ENCODE measurements at regions not wholly inside any gene's neighbourhood (a gene's known extent, or its start where the extent isn't known, plus 50 kb on each side); places are given as distances from the start of the nearest gene placed in this dataset.

GRCh38 chr3:118228151-118228550 is 806.5 kb downstream of the IGSF11 start:
- no peak overlapping the region for H3K9ac ChIP-seq (ENCODE audit: low read depth, low read length)
- TF ChIP-seq EZH2 (IDR thresholded peaks at IDR 0.05; ENCODE audit: borderline replicate concordance, low read depth, low read length, severe bottlenecking) (no peak), CTCF (IDR thresholded peaks at IDR 0.05; ENCODE audit: borderline replicate concordance, extremely low read depth, low read length, poor library complexity, severe bottlenecking) (no peak)
- H3K79me2 ChIP-seq (ENCODE audit: insufficient read depth, low read length) = no peaks in the 10 kb centered on the region
- no peak overlapping the region for H3K4me2 ChIP-seq (ENCODE audit: insufficient read depth, low read length)
- H3K27ac ChIP-seq (ENCODE audit: low read length) = no peak overlapping the region
- no peak overlapping the region for H2AFZ ChIP-seq (ENCODE audit: low read depth, low read length)
- no peaks in the 10 kb centered on the region for H4K20me1 ChIP-seq (ENCODE audit: insufficient read depth, low read length)
- H3K9me3 ChIP-seq (ENCODE audit: insufficient read depth, low read length, severe bottlenecking) = no peaks in the 10 kb centered on the region
- no peaks in the 10 kb centered on the region for H3K27me3 ChIP-seq (ENCODE audit: insufficient read depth, low read length, poor library complexity)
- DNase-seq (no peak), ATAC-seq (ENCODE audit: insufficient read depth, low read depth) (no peak)
- no peaks in the 10 kb centered on the region for H3K4me1 ChIP-seq (ENCODE audit: insufficient read depth, low read length)
- no peak overlapping the region for H3K4me3 ChIP-seq (ENCODE audit: low read depth in 1 of 2, low read length in 2 of 2)
- no peaks in the 10 kb centered on the region for H3K36me3 ChIP-seq (ENCODE audit: insufficient read depth, low read length)

GRCh38 chr3:118229196-118229595 is 805.5 kb downstream of the IGSF11 start:
- Histone ChIP-seq H3K4me2 (ENCODE audit: insufficient read depth, low read length) (no peak overlapping the region), H3K4me3 (ENCODE audit: low read depth in 1 of 2, low read length in 2 of 2) (no peak overlapping the region), H2AFZ (ENCODE audit: low read depth, low read length) (no peak overlapping the region), H3K4me1 (ENCODE audit: insufficient read depth, low read length) (no peaks in the 10 kb centered on the region), H3K27ac (ENCODE audit: low read length) (no peak overlapping the region), H3K27me3 (ENCODE audit: insufficient read depth, low read length, poor library complexity) (no peaks in the 10 kb centered on the region), H3K36me3 (ENCODE audit: insufficient read depth, low read length) (no peaks in the 10 kb centered on the region), H4K20me1 (ENCODE audit: insufficient read depth, low read length) (no peaks in the 10 kb centered on the region), H3K9me3 (ENCODE audit: insufficient read depth, low read length, severe bottlenecking) (no peaks in the 10 kb centered on the region), H3K9ac (ENCODE audit: low read depth, low read length) (no peak overlapping the region), H3K79me2 (ENCODE audit: insufficient read depth, low read length) (no peaks in the 10 kb centered on the region)
- DNase-seq (no peak), ATAC-seq (ENCODE audit: insufficient read depth, low read depth) (no peak)
- no peak for TF ChIP-seq CTCF (IDR thresholded peaks at IDR 0.05; ENCODE audit: borderline replicate concordance, extremely low read depth, low read length, poor library complexity, severe bottlenecking)
- no peak for TF ChIP-seq EZH2 (IDR thresholded peaks at IDR 0.05; ENCODE audit: borderline replicate concordance, low read depth, low read length, severe bottlenecking)

- Histone ChIP-seq H3K9ac (ENCODE audit: low read depth, low read length) (no peak overlapping the region), H3K79me2 (ENCODE audit: insufficient read depth, low read length) (no peaks in the 10 kb centered on the region), H3K4me1 (ENCODE audit: insufficient read depth, low read length) (no peaks in the 10 kb centered on the region), H4K20me1 (ENCODE audit: insufficient read depth, low read length) (no peaks in the 10 kb centered on the region), H2AFZ (ENCODE audit: low read depth, low read length) (no peak overlapping the region; the same call in 1 of the 2 replicates), H3K27ac (ENCODE audit: low read length) (no peak overlapping the region), H3K4me3 (ENCODE audit: low read depth in 1 of 2, low read length in 2 of 2) (no peak overlapping the region), H3K27me3 (ENCODE audit: insufficient read depth, low read length, poor library complexity) (no peaks in the 10 kb centered on the region), H3K9me3 (ENCODE audit: insufficient read depth, low read length, severe bottlenecking) (no peaks in the 10 kb centered on the region), H3K36me3 (ENCODE audit: insufficient read depth, low read length) (no peaks in the 10 kb centered on the region), H3K4me2 (ENCODE audit: insufficient read depth, low read length) (no peak overlapping the region)
- TF ChIP-seq EZH2 (IDR thresholded peaks at IDR 0.05; ENCODE audit: borderline replicate concordance, low read depth, low read length, severe bottlenecking) = no peak
- TF ChIP-seq CTCF (IDR thresholded peaks at IDR 0.05; ENCODE audit: borderline replicate concordance, extremely low read depth, low read length, poor library complexity, severe bottlenecking) = no peak
- no peak for ATAC-seq (ENCODE audit: insufficient read depth, low read depth)
- DNase-seq = no peak
Measured at GRCh38 chr3:118231578-118231977, 803.1 kb downstream of the IGSF11 start.

- TF ChIP-seq CTCF (IDR thresholded peaks at IDR 0.05; ENCODE audit: borderline replicate concordance, extremely low read depth, low read length, poor library complexity, severe bottlenecking) (no peak), EZH2 (IDR thresholded peaks at IDR 0.05; ENCODE audit: borderline replicate concordance, low read depth, low read length, severe bottlenecking) (no peak)
- Histone ChIP-seq H4K20me1 (ENCODE audit: insufficient read depth, low read length) (no peaks in the 10 kb centered on the region), H3K4me2 (ENCODE audit: insufficient read depth, low read length) (no peak overlapping the region), H3K36me3 (ENCODE audit: insufficient read depth, low read length) (no peaks in the 10 kb centered on the region), H3K27ac (ENCODE audit: low read length) (no peak overlapping the region), H2AFZ (ENCODE audit: low read depth, low read length) (no peak overlapping the region), H3K9me3 (ENCODE audit: insufficient read depth, low read length, severe bottlenecking) (no peaks in the 10 kb centered on the region), H3K4me1 (ENCODE audit: insufficient read depth, low read length) (no peaks in the 10 kb centered on the region), H3K79me2 (ENCODE audit: insufficient read depth, low read length) (no peaks in the 10 kb centered on the region), H3K9ac (ENCODE audit: low read depth, low read length) (no peak overlapping the region), H3K27me3 (ENCODE audit: insufficient read depth, low read length, poor library complexity) (no peaks in the 10 kb centered on the region), H3K4me3 (ENCODE audit: low read depth in 1 of 2, low read length in 2 of 2) (no peak overlapping the region)
- ATAC-seq (ENCODE audit: insufficient read depth, low read depth) (no peak), DNase-seq (no peak)
Measured at GRCh38 chr3:118239253-118239652, 795.4 kb downstream of the IGSF11 start.
